ENCODE measurements at regions not wholly inside any gene's neighbourhood (a gene's known extent, or its start where the extent isn't known, plus 50 kb on each side); places are given as distances from the start of the nearest gene placed in this dataset.
"Not testable (repeated sequence)": the region's sequence is repeated elsewhere in the genome, so short reads cannot be mapped to it uniquely, and the experiment has no call there.

GRCh38 chr9:25731895-25732794 is 53.9 kb upstream of the TUSC1 start:
- not testable (repeated sequence) for DNase-seq (ENCODE audit: low read depth, low spot score)
